ENCODE measurements at regions not wholly inside any gene's neighbourhood (a gene's known extent, or its start where the extent isn't known, plus 50 kb on each side); places are given as distances from the start of the nearest gene placed in this dataset.
A peak's percentile ranks its signal among the peaks of the same experiment; 100 is the strongest.

DNA sequence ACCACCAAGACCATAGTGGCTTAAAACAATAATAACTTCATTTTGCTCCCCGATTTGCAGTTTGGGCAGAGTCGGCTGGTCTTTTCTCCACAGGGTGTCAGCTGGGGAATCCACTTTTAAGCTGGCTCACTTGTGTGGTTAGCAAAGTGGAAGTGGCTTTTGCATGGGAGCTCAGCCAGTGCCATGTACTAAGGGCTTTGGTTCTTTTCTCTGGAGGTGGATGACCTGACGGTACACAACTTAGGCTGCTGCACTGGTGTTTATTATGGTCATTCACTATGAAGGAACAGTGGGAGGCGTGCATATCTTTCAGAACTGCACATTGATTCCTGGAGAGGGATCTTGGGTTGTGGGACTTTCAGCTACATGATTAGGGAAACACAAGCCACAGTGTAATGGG, 141.0 kb downstream of the OR2B2 start:
- TF ChIP-seq EZH2 (IDR thresholded peaks at IDR 0.05; ENCODE audit: low read depth, unreplicated experiment): peak; percentile 32
- no peak for TF ChIP-seq EZH2phosphoT487 (IDR thresholded peaks at IDR 0.05; ENCODE audit: unreplicated experiment)
- no peak for TF ChIP-seq ZNF331 (CRISPR knock-in tag; IDR thresholded peaks at IDR 0.05; ENCODE audit: low read depth)
- H3K27ac Mint-ChIP-seq: no peak overlapping the region
- Histone ChIP-seq H4K20me1 (replicated peaks; ENCODE audit: insufficient read depth) (peaks cover 13% of the 10 kb centered on the region; the same call in 1 of the 2 replicates), H3F3A (replicated peaks; ENCODE audit: low read depth) (no peaks in the 10 kb centered on the region), H3K4me2 (peak overlapping the region; percentile 68), H3K27me3 (ENCODE audit: insufficient read depth) (peaks cover 93% of the 10 kb centered on the region), H3K4me3 (peak overlapping the region; percentile 48), H2AFZ (no peak overlapping the region), H3K9me2 (ENCODE audit: insufficient read depth) (no peaks in the 10 kb centered on the region), H3K79me2 (replicated peaks; ENCODE audit: insufficient read depth) (no peaks in the 10 kb centered on the region), H3K4me1 (ENCODE audit: insufficient read depth) (peaks cover 25% of the 10 kb centered on the region), H3K36me3 (ENCODE audit: insufficient read depth) (no peaks in the 10 kb centered on the region), H3K27ac (ENCODE audit: low read depth) (no peak overlapping the region)
- DNase-seq (ENCODE audit: low spot score): no peak
- peaks cover 33% of the 10 kb centered on the region for H3K4me1 Mint-ChIP-seq
- H3K4me3 Mint-ChIP-seq: peak overlapping the region; percentile 74
- ATAC-seq: peak; percentile 22
- H3K36me3 Mint-ChIP-seq (ENCODE audit: low read depth): peaks cover 8% of the 10 kb centered on the region; the same call in 1 of the 3 replicates
- H3K9me3 Mint-ChIP-seq: peaks cover 24% of the 10 kb centered on the region
- H3K27me3 Mint-ChIP-seq (ENCODE audit: insufficient read depth, low read depth, poor library complexity): peaks cover 80% of the 10 kb centered on the region

DNA sequence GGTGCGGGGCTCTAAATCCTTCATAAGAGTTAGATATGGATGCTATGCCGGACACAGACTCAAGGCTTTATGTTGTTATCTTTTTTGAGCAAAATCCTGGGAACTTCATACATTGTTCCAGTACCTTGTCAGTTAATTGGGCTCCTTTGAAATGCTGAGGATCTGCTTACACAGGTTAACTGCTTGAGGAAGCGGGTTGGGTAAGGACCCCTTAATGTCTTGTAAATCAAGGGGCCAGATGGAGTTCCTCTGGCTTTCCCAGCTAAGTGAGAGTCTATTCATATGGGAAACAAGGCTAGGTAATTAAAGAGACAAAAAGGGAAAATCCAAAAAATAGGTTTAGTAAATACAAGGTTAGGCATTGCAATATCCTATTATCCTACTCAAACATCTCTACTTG, 141.5 kb downstream of the OR2B2 start:
- Mint-ChIP-seq H3K4me3 (peak overlapping the region; percentile 74), H3K36me3 (ENCODE audit: low read depth) (peaks cover 8% of the 10 kb centered on the region; the same call in 1 of the 3 replicates), H3K4me1 (peaks cover 33% of the 10 kb centered on the region), H3K9me3 (peaks cover 22% of the 10 kb centered on the region), H3K27me3 (ENCODE audit: insufficient read depth, low read depth, poor library complexity) (peaks cover 85% of the 10 kb centered on the region), H3K27ac (no peak overlapping the region)
- Histone ChIP-seq H4K20me1 (replicated peaks; ENCODE audit: insufficient read depth) (peaks cover 13% of the 10 kb centered on the region; the same call in 1 of the 2 replicates), H3K4me3 (peak overlapping the region; percentile 48; the same call in 1 of the 2 replicates), H3F3A (replicated peaks; ENCODE audit: low read depth) (no peaks in the 10 kb centered on the region), H3K79me2 (replicated peaks; ENCODE audit: insufficient read depth) (no peaks in the 10 kb centered on the region), H3K4me1 (ENCODE audit: insufficient read depth) (peaks cover 25% of the 10 kb centered on the region), H3K36me3 (ENCODE audit: insufficient read depth) (no peaks in the 10 kb centered on the region), H3K9me2 (ENCODE audit: insufficient read depth) (no peaks in the 10 kb centered on the region), H3K27me3 (ENCODE audit: insufficient read depth) (peaks cover 93% of the 10 kb centered on the region), H3K27ac (ENCODE audit: low read depth) (no peak overlapping the region), H3K4me2 (peak overlapping the region; percentile 68), H2AFZ (no peak overlapping the region)
- peak; percentile 95 for DNase-seq (ENCODE audit: low spot score)
- peak; percentile 50 for ATAC-seq
- TF ChIP-seq NANOG (IDR thresholded peaks at IDR 0.05; ENCODE audit: borderline replicate concordance) (peak; percentile 99), POLR2AphosphoS5 (IDR thresholded peaks at IDR 0.05; ENCODE audit: low read depth) (peak; percentile 72)
- TF ChIP-seq, protein P1, sequence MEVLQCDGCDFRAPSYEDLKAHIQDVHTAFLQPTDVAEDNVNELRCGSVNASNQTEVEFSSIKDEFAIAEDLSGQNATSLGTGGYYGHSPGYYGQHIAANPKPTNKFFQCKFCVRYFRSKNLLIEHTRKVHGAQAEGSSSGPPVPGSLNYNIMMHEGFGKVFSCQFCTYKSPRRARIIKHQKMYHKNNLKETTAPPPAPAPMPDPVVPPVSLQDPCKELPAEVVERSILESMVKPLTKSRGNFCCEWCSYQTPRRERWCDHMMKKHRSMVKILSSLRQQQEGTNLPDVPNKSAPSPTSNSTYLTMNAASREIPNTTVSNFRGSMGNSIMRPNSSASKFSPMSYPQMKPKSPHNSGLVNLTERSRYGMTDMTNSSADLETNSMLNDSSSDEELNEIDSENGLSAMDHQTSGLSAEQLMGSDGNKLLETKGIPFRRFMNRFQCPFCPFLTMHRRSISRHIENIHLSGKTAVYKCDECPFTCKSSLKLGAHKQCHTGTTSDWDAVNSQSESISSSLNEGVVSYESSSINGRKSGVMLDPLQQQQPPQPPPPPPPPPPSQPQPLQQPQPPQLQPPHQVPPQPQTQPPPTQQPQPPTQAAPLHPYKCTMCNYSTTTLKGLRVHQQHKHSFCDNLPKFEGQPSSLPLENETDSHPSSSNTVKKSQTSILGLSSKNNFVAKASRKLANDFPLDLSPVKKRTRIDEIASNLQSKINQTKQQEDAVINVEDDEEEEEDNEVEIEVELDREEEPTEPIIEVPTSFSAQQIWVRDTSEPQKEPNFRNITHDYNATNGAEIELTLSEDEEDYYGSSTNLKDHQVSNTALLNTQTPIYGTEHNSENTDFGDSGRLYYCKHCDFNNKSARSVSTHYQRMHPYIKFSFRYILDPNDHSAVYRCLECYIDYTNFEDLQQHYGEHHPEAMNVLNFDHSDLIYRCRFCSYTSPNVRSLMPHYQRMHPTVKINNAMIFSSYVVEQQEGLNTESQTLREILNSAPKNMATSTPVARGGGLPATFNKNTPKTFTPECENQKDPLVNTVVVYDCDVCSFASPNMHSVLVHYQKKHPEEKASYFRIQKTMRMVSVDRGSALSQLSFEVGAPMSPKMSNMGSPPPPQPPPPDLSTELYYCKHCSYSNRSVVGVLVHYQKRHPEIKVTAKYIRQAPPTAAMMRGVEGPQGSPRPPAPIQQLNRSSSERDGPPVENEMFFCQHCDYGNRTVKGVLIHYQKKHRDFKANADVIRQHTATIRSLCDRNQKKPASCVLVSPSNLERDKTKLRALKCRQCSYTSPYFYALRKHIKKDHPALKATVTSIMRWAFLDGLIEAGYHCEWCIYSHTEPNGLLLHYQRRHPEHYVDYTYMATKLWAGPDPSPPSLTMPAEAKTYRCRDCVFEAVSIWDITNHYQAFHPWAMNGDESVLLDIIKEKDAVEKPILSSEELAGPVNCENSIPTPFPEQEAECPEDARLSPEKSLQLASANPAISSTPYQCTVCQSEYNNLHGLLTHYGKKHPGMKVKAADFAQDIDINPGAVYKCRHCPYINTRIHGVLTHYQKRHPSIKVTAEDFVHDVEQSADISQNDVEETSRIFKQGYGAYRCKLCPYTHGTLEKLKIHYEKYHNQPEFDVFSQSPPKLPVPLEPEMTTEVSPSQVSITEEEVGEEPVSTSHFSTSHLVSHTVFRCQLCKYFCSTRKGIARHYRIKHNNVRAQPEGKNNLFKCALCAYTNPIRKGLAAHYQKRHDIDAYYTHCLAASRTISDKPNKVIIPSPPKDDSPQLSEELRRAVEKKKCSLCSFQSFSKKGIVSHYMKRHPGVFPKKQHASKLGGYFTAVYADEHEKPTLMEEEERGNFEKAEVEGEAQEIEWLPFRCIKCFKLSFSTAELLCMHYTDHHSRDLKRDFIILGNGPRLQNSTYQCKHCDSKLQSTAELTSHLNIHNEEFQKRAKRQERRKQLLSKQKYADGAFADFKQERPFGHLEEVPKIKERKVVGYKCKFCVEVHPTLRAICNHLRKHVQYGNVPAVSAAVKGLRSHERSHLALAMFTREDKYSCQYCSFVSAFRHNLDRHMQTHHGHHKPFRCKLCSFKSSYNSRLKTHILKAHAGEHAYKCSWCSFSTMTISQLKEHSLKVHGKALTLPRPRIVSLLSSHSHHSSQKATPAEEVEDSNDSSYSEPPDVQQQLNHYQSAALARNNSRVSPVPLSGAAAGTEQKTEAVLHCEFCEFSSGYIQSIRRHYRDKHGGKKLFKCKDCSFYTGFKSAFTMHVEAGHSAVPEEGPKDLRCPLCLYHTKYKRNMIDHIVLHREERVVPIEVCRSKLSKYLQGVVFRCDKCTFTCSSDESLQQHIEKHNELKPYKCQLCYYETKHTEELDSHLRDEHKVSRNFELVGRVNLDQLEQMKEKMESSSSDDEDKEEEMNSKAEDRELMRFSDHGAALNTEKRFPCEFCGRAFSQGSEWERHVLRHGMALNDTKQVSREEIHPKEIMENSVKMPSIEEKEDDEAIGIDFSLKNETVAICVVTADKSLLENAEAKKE (CRISPR knock-in tag; IDR thresholded peaks at IDR 0.05): no peak
